Rectal smooth muscle tissue (tissue), 1 donor: ENCODE measurements at regions not wholly inside any gene's neighbourhood (a gene's known extent, or its start where the extent isn't known, plus 50 kb on each side); places are given as distances from the start of the nearest gene placed in this dataset.

Source experiments
- H3K27ac ChIP-seq: one replicate; pipeline ENCODE4 v1.7.0; 2013; ENCODE audit warnings: low read depth, low read length, inconsistent platforms
- H3K27me3 ChIP-seq: one replicate; pipeline ENCODE4 v1.7.0; 2013; ENCODE audit warnings: low read length; ENCODE audit not compliant: control insufficient read depth, insufficient read depth
- H3K36me3 ChIP-seq: one replicate; pipeline ENCODE4 v1.7.0; 2013; ENCODE audit warnings: low read length; ENCODE audit not compliant: control insufficient read depth, insufficient read depth
- H3K4me1 ChIP-seq: one replicate; pipeline ENCODE4 v1.7.0; 2013; ENCODE audit warnings: low read length; ENCODE audit not compliant: control insufficient read depth, insufficient read depth
- H3K4me3 ChIP-seq: one replicate; pipeline ENCODE4 v1.7.0; 2013; ENCODE audit warnings: low read length
- H3K9ac ChIP-seq: one replicate; pipeline ENCODE4 v1.7.0; 2013; ENCODE audit warnings: low read length

GRCh38 chr10:59577984-59578383, 131.7 kb downstream of the SLC16A9 start:
- H3K4me3 ChIP-seq = no peak overlapping the region
- no peaks in the 10 kb centered on the region for H3K36me3 ChIP-seq
- H3K27ac ChIP-seq = no peak overlapping the region
- H3K27me3 ChIP-seq = no peaks in the 10 kb centered on the region
- peaks cover 7% of the 10 kb centered on the region for H3K4me1 ChIP-seq
- H3K9ac ChIP-seq = no peak overlapping the region

GRCh38 chr10:59575269-59575668, 134.4 kb downstream of the SLC16A9 start:
- peaks cover 7% of the 10 kb centered on the region for H3K4me1 ChIP-seq
- no peak overlapping the region for H3K9ac ChIP-seq
- H3K36me3 ChIP-seq = no peaks in the 10 kb centered on the region
- no peak overlapping the region for H3K27ac ChIP-seq
- no peaks in the 10 kb centered on the region for H3K27me3 ChIP-seq
- no peak overlapping the region for H3K4me3 ChIP-seq

GRCh38 chr10:59563531-59563930, 146.1 kb downstream of the SLC16A9 start:
- no peak overlapping the region for H3K4me3 ChIP-seq
- peaks cover 4% of the 10 kb centered on the region for H3K4me1 ChIP-seq
- no peaks in the 10 kb centered on the region for H3K27me3 ChIP-seq
- no peaks in the 10 kb centered on the region for H3K36me3 ChIP-seq
- H3K27ac ChIP-seq = no peak overlapping the region
- no peak overlapping the region for H3K9ac ChIP-seq

GRCh38 chr10:59562126-59562525, 147.5 kb downstream of the SLC16A9 start:
- no peaks in the 10 kb centered on the region for H3K36me3 ChIP-seq
- H3K27me3 ChIP-seq = no peaks in the 10 kb centered on the region
- H3K27ac ChIP-seq = no peak overlapping the region
- peaks cover 4% of the 10 kb centered on the region for H3K4me1 ChIP-seq
- no peak overlapping the region for H3K4me3 ChIP-seq
- H3K9ac ChIP-seq = no peak overlapping the region

GRCh38 chr10:59561477-59562121, 148.1 kb downstream of the SLC16A9 start:
- Histone ChIP-seq H3K4me3 (no peak overlapping the region), H3K9ac (no peak overlapping the region), H3K27ac (no peak overlapping the region), H3K27me3 (no peaks in the 10 kb centered on the region), H3K36me3 (no peaks in the 10 kb centered on the region), H3K4me1 (peaks cover 4% of the 10 kb centered on the region)

- no peak overlapping the region for H3K27ac ChIP-seq
- H3K36me3 ChIP-seq = no peaks in the 10 kb centered on the region
- H3K9ac ChIP-seq = no peak overlapping the region
- no peak overlapping the region for H3K4me3 ChIP-seq
- peaks cover 4% of the 10 kb centered on the region for H3K4me1 ChIP-seq
- no peaks in the 10 kb centered on the region for H3K27me3 ChIP-seq
These were observed 148.7 kb downstream of the SLC16A9 start for GRCh38 chr10:59560990-59561389.

GRCh38 chr10:59560161-59560560, 149.5 kb downstream of the SLC16A9 start:
- Histone ChIP-seq H3K27ac (no peak overlapping the region), H3K4me1 (peaks cover 4% of the 10 kb centered on the region)

GRCh38 chr10:59558066-59558465, 151.6 kb downstream of the SLC16A9 start:
- Histone ChIP-seq H3K27ac (no peak overlapping the region), H3K9ac (no peak overlapping the region), H3K27me3 (no peaks in the 10 kb centered on the region), H3K36me3 (no peaks in the 10 kb centered on the region), H3K4me1 (peaks cover 8% of the 10 kb centered on the region), H3K4me3 (no peak overlapping the region)

More at GRCh38 chr10:59560161-59560560, 149.5 kb downstream of the SLC16A9 start:
- no peaks in the 10 kb centered on the region for H3K27me3 ChIP-seq
- no peak overlapping the region for H3K4me3 ChIP-seq
- H3K9ac ChIP-seq = no peak overlapping the region
- no peaks in the 10 kb centered on the region for H3K36me3 ChIP-seq

- Histone ChIP-seq H3K36me3 (no peaks in the 10 kb centered on the region), H3K27me3 (no peaks in the 10 kb centered on the region), H3K4me1 (peaks cover 9% of the 10 kb centered on the region), H3K4me3 (no peak overlapping the region), H3K27ac (no peak overlapping the region), H3K9ac (no peak overlapping the region)
These were observed 152.0 kb downstream of the SLC16A9 start for GRCh38 chr10:59557642-59558041.

GRCh38 chr10:59557052-59557451, 152.6 kb downstream of the SLC16A9 start:
- Histone ChIP-seq H3K27me3 (no peaks in the 10 kb centered on the region), H3K4me1 (peaks cover 9% of the 10 kb centered on the region), H3K36me3 (no peaks in the 10 kb centered on the region), H3K9ac (no peak overlapping the region), H3K27ac (no peak overlapping the region), H3K4me3 (no peak overlapping the region)

- no peak overlapping the region for H3K9ac ChIP-seq
- no peak overlapping the region for H3K4me3 ChIP-seq
- no peaks in the 10 kb centered on the region for H3K36me3 ChIP-seq
- H3K27ac ChIP-seq = no peak overlapping the region
- no peaks in the 10 kb centered on the region for H3K27me3 ChIP-seq
- peaks cover 8% of the 10 kb centered on the region for H3K4me1 ChIP-seq
These were observed 156.3 kb downstream of the SLC16A9 start for GRCh38 chr10:59553162-59553900.

GRCh38 chr10:59550061-59550460, 159.6 kb downstream of the SLC16A9 start:
- Histone ChIP-seq H3K36me3 (no peaks in the 10 kb centered on the region), H3K4me3 (no peak overlapping the region), H3K27ac (no peak overlapping the region)

GRCh38 chr10:59538623-59539022, 171.0 kb downstream of the SLC16A9 start:
- H3K27ac ChIP-seq = peak overlapping the region; percentile 67
- no peaks in the 10 kb centered on the region for H3K27me3 ChIP-seq
- H3K9ac ChIP-seq = no peak overlapping the region
- H3K4me1 ChIP-seq = peaks cover 13% of the 10 kb centered on the region
- no peak overlapping the region for H3K4me3 ChIP-seq
- no peaks in the 10 kb centered on the region for H3K36me3 ChIP-seq

More at GRCh38 chr10:59550061-59550460, 159.6 kb downstream of the SLC16A9 start:
- Histone ChIP-seq H3K9ac (no peak overlapping the region), H3K4me1 (peaks cover 8% of the 10 kb centered on the region), H3K27me3 (no peaks in the 10 kb centered on the region)
